ENCODE measurements at regions not wholly inside any gene's neighbourhood (a gene's known extent, or its start where the extent isn't known, plus 50 kb on each side); places are given as distances from the start of the nearest gene placed in this dataset.

GRCh38 chr14:71610149-71610548 lies 322.1 kb upstream of the RGS6 start:
- H3K27me3 Mint-ChIP-seq: no peaks in the 10 kb centered on the region
- ATAC-seq (ENCODE audit: low read depth): no peak
- H3K9me3 Mint-ChIP-seq: peaks cover 2% of the 10 kb centered on the region
- peaks cover 29% of the 10 kb centered on the region for H3K4me1 Mint-ChIP-seq
- H3K27ac Mint-ChIP-seq: no peak overlapping the region
- no peak overlapping the region for H3K4me3 Mint-ChIP-seq
- DNase-seq (ENCODE audit: low spot score in 2 of 2): no peak
- peaks cover 19% of the 10 kb centered on the region for H3K36me3 Mint-ChIP-seq

- H3K9me3 Mint-ChIP-seq: no peaks in the 10 kb centered on the region
- no peak for DNase-seq (ENCODE audit: low spot score in 2 of 2)
- H3K27ac Mint-ChIP-seq: no peak overlapping the region
- no peak for ATAC-seq (ENCODE audit: low read depth)
- H3K4me3 Mint-ChIP-seq: no peak overlapping the region
- H3K27me3 Mint-ChIP-seq: no peaks in the 10 kb centered on the region
- peaks cover 16% of the 10 kb centered on the region for H3K36me3 Mint-ChIP-seq
- H3K4me1 Mint-ChIP-seq: peaks cover 26% of the 10 kb centered on the region
Measured at GRCh38 chr14:71610797-71611196, 321.4 kb upstream of the RGS6 start.

GRCh38 chr14:71613168-71613567 lies 319.1 kb upstream of the RGS6 start:
- Mint-ChIP-seq H3K4me1 (peaks cover 27% of the 10 kb centered on the region), H3K27ac (no peak overlapping the region), H3K4me3 (no peak overlapping the region), H3K36me3 (peaks cover 20% of the 10 kb centered on the region), H3K27me3 (no peaks in the 10 kb centered on the region), H3K9me3 (no peaks in the 10 kb centered on the region)
- DNase-seq (ENCODE audit: low spot score in 2 of 2): no peak
- ATAC-seq (ENCODE audit: low read depth): no peak

GRCh38 chr14:71616013-71616412 lies 316.2 kb upstream of the RGS6 start:
- ATAC-seq (ENCODE audit: low read depth): no peak
- peaks cover 35% of the 10 kb centered on the region for H3K36me3 Mint-ChIP-seq
- DNase-seq (ENCODE audit: low spot score in 2 of 2): no peak
- H3K27ac Mint-ChIP-seq: no peak overlapping the region
- H3K4me1 Mint-ChIP-seq: peaks cover 39% of the 10 kb centered on the region
- H3K27me3 Mint-ChIP-seq: no peaks in the 10 kb centered on the region
- H3K4me3 Mint-ChIP-seq: no peak overlapping the region
- H3K9me3 Mint-ChIP-seq: no peaks in the 10 kb centered on the region

GRCh38 chr14:71618047-71618446 lies 314.2 kb upstream of the RGS6 start:
- ATAC-seq (ENCODE audit: low read depth): peak; percentile 53
- no peaks in the 10 kb centered on the region for H3K9me3 Mint-ChIP-seq
- no peak for DNase-seq (ENCODE audit: low spot score in 2 of 2)
- H3K36me3 Mint-ChIP-seq: peaks cover 44% of the 10 kb centered on the region
- H3K27me3 Mint-ChIP-seq: no peaks in the 10 kb centered on the region
- no peak overlapping the region for H3K4me3 Mint-ChIP-seq
- H3K27ac Mint-ChIP-seq: peak overlapping the region; percentile 60
- peaks cover 43% of the 10 kb centered on the region for H3K4me1 Mint-ChIP-seq

GRCh38 chr14:71618716-71619115 lies 313.5 kb upstream of the RGS6 start:
- DNase-seq (ENCODE audit: low spot score in 2 of 2) (no peak), ATAC-seq (ENCODE audit: low read depth) (peak; percentile 35)
- no peaks in the 10 kb centered on the region for H3K27me3 Mint-ChIP-seq
- peak overlapping the region; percentile 60 for H3K27ac Mint-ChIP-seq
- peaks cover 45% of the 10 kb centered on the region for H3K36me3 Mint-ChIP-seq
- no peaks in the 10 kb centered on the region for H3K9me3 Mint-ChIP-seq
- H3K4me1 Mint-ChIP-seq: peaks cover 40% of the 10 kb centered on the region
- H3K4me3 Mint-ChIP-seq: no peak overlapping the region

GRCh38 chr14:71619472-71619871 lies 312.8 kb upstream of the RGS6 start:
- H3K4me3 Mint-ChIP-seq: no peak overlapping the region
- no peaks in the 10 kb centered on the region for H3K9me3 Mint-ChIP-seq
- H3K36me3 Mint-ChIP-seq: peaks cover 52% of the 10 kb centered on the region
- peaks cover 40% of the 10 kb centered on the region for H3K4me1 Mint-ChIP-seq
- no peaks in the 10 kb centered on the region for H3K27me3 Mint-ChIP-seq
- ATAC-seq (ENCODE audit: low read depth): no peak
- no peak for DNase-seq (ENCODE audit: low spot score in 2 of 2)
- H3K27ac Mint-ChIP-seq: no peak overlapping the region

GRCh38 chr14:71620401-71620800 lies 311.8 kb upstream of the RGS6 start:
- Mint-ChIP-seq H3K27ac (peak overlapping the region; percentile 45), H3K36me3 (peaks cover 51% of the 10 kb centered on the region), H3K27me3 (no peaks in the 10 kb centered on the region), H3K4me3 (no peak overlapping the region), H3K9me3 (no peaks in the 10 kb centered on the region), H3K4me1 (peaks cover 36% of the 10 kb centered on the region)
- DNase-seq (ENCODE audit: low spot score in 2 of 2): no peak
- ATAC-seq (ENCODE audit: low read depth): no peak

GRCh38 chr14:71621276-71621675 lies 311.0 kb upstream of the RGS6 start:
- Mint-ChIP-seq H3K4me3 (no peak overlapping the region), H3K9me3 (no peaks in the 10 kb centered on the region), H3K27me3 (no peaks in the 10 kb centered on the region), H3K27ac (peak overlapping the region; percentile 45), H3K4me1 (peaks cover 30% of the 10 kb centered on the region), H3K36me3 (peaks cover 46% of the 10 kb centered on the region)
- ATAC-seq (ENCODE audit: low read depth): no peak
- DNase-seq (ENCODE audit: low spot score in 2 of 2): no peak

- H3K27ac Mint-ChIP-seq: no peak overlapping the region
- no peak overlapping the region for H3K4me3 Mint-ChIP-seq
- ATAC-seq (ENCODE audit: low read depth) (no peak), DNase-seq (ENCODE audit: low spot score in 2 of 2) (no peak)
- H3K36me3 Mint-ChIP-seq: peaks cover 41% of the 10 kb centered on the region
- peaks cover 22% of the 10 kb centered on the region for H3K4me1 Mint-ChIP-seq
- no peaks in the 10 kb centered on the region for H3K9me3 Mint-ChIP-seq
- no peaks in the 10 kb centered on the region for H3K27me3 Mint-ChIP-seq
Measured at GRCh38 chr14:71621980-71622605, 310.1 kb upstream of the RGS6 start.

GRCh38 chr14:71623939-71624338 lies 308.3 kb upstream of the RGS6 start:
- Mint-ChIP-seq H3K27ac (no peak overlapping the region), H3K9me3 (no peaks in the 10 kb centered on the region), H3K36me3 (peaks cover 39% of the 10 kb centered on the region), H3K27me3 (no peaks in the 10 kb centered on the region), H3K4me1 (peaks cover 13% of the 10 kb centered on the region), H3K4me3 (no peak overlapping the region)
- ATAC-seq (ENCODE audit: low read depth) (no peak), DNase-seq (ENCODE audit: low spot score in 2 of 2) (no peak)

- ATAC-seq (ENCODE audit: low read depth) (no peak), DNase-seq (ENCODE audit: low spot score in 2 of 2) (no peak)
- H3K27me3 Mint-ChIP-seq: no peaks in the 10 kb centered on the region
- peaks cover 44% of the 10 kb centered on the region for H3K36me3 Mint-ChIP-seq
- H3K4me3 Mint-ChIP-seq: no peak overlapping the region
- peaks cover 13% of the 10 kb centered on the region for H3K4me1 Mint-ChIP-seq
- H3K27ac Mint-ChIP-seq: no peak overlapping the region
- no peaks in the 10 kb centered on the region for H3K9me3 Mint-ChIP-seq
Measured at GRCh38 chr14:71625175-71625574, 307.1 kb upstream of the RGS6 start.

GRCh38 chr14:71625891-71626701 lies 306.1 kb upstream of the RGS6 start:
- Mint-ChIP-seq H3K36me3 (peaks cover 42% of the 10 kb centered on the region), H3K9me3 (no peaks in the 10 kb centered on the region), H3K27ac (no peak overlapping the region), H3K27me3 (no peaks in the 10 kb centered on the region), H3K4me1 (peaks cover 6% of the 10 kb centered on the region), H3K4me3 (no peak overlapping the region)
- ATAC-seq (ENCODE audit: low read depth) (no peak), DNase-seq (ENCODE audit: low spot score in 2 of 2) (no peak)

GRCh38 chr14:71628433-71628832 lies 303.8 kb upstream of the RGS6 start:
- ATAC-seq (ENCODE audit: low read depth) (no peak), DNase-seq (ENCODE audit: low spot score in 2 of 2) (no peak)
- peak overlapping the region; percentile 0 for H3K27ac Mint-ChIP-seq
- H3K4me1 Mint-ChIP-seq: no peaks in the 10 kb centered on the region
- no peaks in the 10 kb centered on the region for H3K27me3 Mint-ChIP-seq
- no peak overlapping the region for H3K4me3 Mint-ChIP-seq
- H3K36me3 Mint-ChIP-seq: peaks cover 38% of the 10 kb centered on the region
- H3K9me3 Mint-ChIP-seq: no peaks in the 10 kb centered on the region

GRCh38 chr14:71629250-71629649 lies 303.0 kb upstream of the RGS6 start:
- H3K9me3 Mint-ChIP-seq: no peaks in the 10 kb centered on the region
- H3K36me3 Mint-ChIP-seq: peaks cover 38% of the 10 kb centered on the region
- no peak overlapping the region for H3K27ac Mint-ChIP-seq
- no peak overlapping the region for H3K4me3 Mint-ChIP-seq
- no peak for ATAC-seq (ENCODE audit: low read depth)
- no peaks in the 10 kb centered on the region for H3K27me3 Mint-ChIP-seq
- no peak for DNase-seq (ENCODE audit: low spot score in 2 of 2)
- no peaks in the 10 kb centered on the region for H3K4me1 Mint-ChIP-seq
